Neutrophil (primary cell): ENCODE measurements at regions not wholly inside any gene's neighbourhood (a gene's known extent, or its start where the extent isn't known, plus 50 kb on each side); places are given as distances from the start of the nearest gene placed in this dataset.
"Not testable (repeated sequence)": the region's sequence is repeated elsewhere in the genome, so short reads cannot be mapped to it uniquely, and the experiment has no call there.

Experiments
- H3K27ac ChIP-seq: fragments of 200-600 bp; sonication (generic); 2 replicates; pipeline ENCODE4 v1.5.1; 2016; ENCODE audit warnings: mild to moderate bottlenecking, moderate library complexity
- H3K27me3 ChIP-seq: fragments of 200-600 bp; sonication (generic); 2 replicates; pipeline ENCODE4 v1.6.0; 2016; ENCODE audit warnings: mild to moderate bottlenecking
- H3K36me3 ChIP-seq: fragments of 200-600 bp; sonication (generic); 2 replicates; pipeline ENCODE4 v1.5.1; 2017
- H3K4me1 ChIP-seq, 2 experiments: fragments of 200-600 bp in 1 of 2; sonication (generic) in 1 of 2; 1 replicate in 1 of 2; 2 replicates in 1 of 2; pipeline versions ENCODE4 v1.5.1 to v1.6.1; 2013 to 2016; ENCODE audit warnings: low read depth in 1 of 2, low read length in 1 of 2, mild to moderate bottlenecking in 1 of 2, moderate library complexity in 1 of 2; ENCODE audit not compliant: control insufficient read depth in 1 of 2, insufficient read depth in 1 of 2
- H3K4me3 ChIP-seq, 2 experiments: fragments of 200-600 bp in 1 of 2; sonication (generic) in 1 of 2; 1 replicate in 1 of 2; 2 replicates in 1 of 2; pipeline ENCODE4 v1.5.1; 2013 to 2016; ENCODE audit warnings: low read depth in 1 of 2, low read length in 1 of 2, mild to moderate bottlenecking in 1 of 2, moderate library complexity in 1 of 2
- H3K9me3 ChIP-seq: fragments of 200-600 bp; sonication (generic); 2 replicates; pipeline ENCODE4 v1.5.1; 2016
- CTCF ChIP-seq: fragments of 200-600 bp; sonication (generic); IDR thresholded peaks from 2 replicates; pipeline ENCODE4 v1.5.1; 2016; ENCODE audit warnings: antibody characterized with exemption

DNA sequence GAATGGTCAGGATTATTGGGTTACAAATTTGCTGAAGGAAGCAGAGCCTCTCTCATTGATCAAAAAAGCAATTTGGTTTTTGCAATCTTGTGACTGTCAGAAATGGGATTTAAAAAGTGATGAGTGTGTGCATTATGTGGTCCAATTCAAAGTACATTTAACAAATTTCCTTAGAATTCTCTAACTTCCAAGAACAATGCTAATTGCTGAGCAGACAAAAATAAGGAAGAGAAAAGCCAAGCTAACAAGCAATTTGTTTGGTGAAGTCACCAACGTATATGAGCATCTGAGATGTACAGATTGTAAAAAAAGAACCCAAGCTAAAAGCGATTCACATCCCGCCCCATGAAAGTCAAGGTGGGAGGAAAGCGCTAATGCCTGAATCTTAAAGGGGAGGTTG is 1643.9 kb downstream of the CDH8 start:
- Histone ChIP-seq H3K27ac (no peak overlapping the region), H3K36me3 (no peaks in the 10 kb centered on the region), H3K9me3 (no peaks in the 10 kb centered on the region), H3K27me3 (no peaks in the 10 kb centered on the region), H3K4me3 (no peak overlapping the region), H3K4me1 (no peaks in the 10 kb centered on the region)
- TF ChIP-seq CTCF, result no peak

- Histone ChIP-seq H3K27me3 (no peaks in the 10 kb centered on the region), H3K9me3 (no peaks in the 10 kb centered on the region), H3K27ac (no peak overlapping the region), H3K36me3 (no peaks in the 10 kb centered on the region), H3K4me1 (no peaks in the 10 kb centered on the region), H3K4me3 (no peak overlapping the region)
- TF ChIP-seq CTCF, result no peak
Measured at GRCh38 chr16:60371591-60371990, 1637.5 kb upstream of the GOT2 start.

DNA sequence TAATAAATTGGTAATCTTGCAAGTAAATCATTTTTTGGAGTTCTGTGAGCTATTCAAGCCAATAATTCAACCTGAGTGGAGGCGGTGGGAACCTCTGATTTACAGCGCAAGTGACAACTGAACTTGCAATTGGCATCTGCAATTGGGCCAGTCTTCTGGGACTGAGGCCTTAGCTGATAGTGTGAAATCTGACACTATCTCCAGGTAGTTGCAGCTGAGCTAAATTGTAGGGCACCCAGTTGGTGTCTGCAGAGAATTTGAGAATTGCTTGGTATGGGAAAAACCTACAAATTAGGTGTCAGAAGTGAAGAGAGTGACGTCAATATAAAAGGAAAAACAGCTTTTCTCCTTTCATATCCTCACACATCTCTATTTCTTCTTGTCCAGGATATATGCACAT is 1633.6 kb upstream of the GOT2 start:
- Histone ChIP-seq H3K4me3 (no peak overlapping the region), H3K36me3 (no peaks in the 10 kb centered on the region), H3K27ac (no peak overlapping the region), H3K27me3 (no peaks in the 10 kb centered on the region), H3K4me1 (no peaks in the 10 kb centered on the region), H3K9me3 (no peaks in the 10 kb centered on the region)
- TF ChIP-seq CTCF, result no peak

- Histone ChIP-seq H3K27ac (no peak overlapping the region), H3K9me3 (no peaks in the 10 kb centered on the region), H3K36me3 (no peaks in the 10 kb centered on the region), H3K4me1 (no peaks in the 10 kb centered on the region), H3K4me3 (no peak overlapping the region), H3K27me3 (no peaks in the 10 kb centered on the region)
- no peak for TF ChIP-seq CTCF
Measured at GRCh38 chr16:60363566-60363965, 1629.5 kb upstream of the GOT2 start.

DNA sequence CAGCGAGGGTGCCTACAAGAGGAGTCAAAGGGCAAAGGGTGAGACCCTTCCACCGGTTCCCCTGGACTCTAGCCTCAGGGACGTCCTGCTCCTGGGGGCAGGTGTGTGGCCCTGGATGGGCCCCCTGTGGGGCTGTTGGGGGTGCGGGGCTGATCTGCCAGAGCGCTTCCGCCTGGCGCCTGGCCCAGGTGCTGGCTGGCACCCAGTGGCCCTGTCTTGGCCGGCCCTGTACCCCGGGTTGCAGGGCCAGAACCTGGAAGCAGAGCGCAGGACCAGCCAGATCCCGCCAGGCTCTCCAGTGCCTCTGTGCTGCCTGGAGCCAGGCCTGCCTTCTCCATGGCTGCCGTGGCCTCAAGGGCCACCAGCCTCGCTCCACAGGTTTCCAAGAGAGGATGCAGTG is 1625.8 kb upstream of the GOT2 start:
- not testable (repeated sequence) for H3K27ac ChIP-seq, H3K9me3 ChIP-seq, H3K36me3 ChIP-seq, H3K4me3 ChIP-seq, H3K27me3 ChIP-seq, H3K4me1 ChIP-seq

GRCh38 chr16:60359412-60359811 is 1625.3 kb upstream of the GOT2 start:
- not testable (repeated sequence) for H3K9me3 ChIP-seq, H3K36me3 ChIP-seq, H3K27me3 ChIP-seq, H3K4me1 ChIP-seq, H3K27ac ChIP-seq, H3K4me3 ChIP-seq

GRCh38 chr16:60357876-60358522 is 1623.9 kb upstream of the GOT2 start:
- not testable (repeated sequence) for H3K4me1 ChIP-seq, H3K9me3 ChIP-seq, H3K27me3 ChIP-seq, H3K36me3 ChIP-seq, H3K4me3 ChIP-seq, H3K27ac ChIP-seq
